ENCODE measurements at regions not wholly inside any gene's neighbourhood (a gene's known extent, or its start where the extent isn't known, plus 50 kb on each side); places are given as distances from the start of the nearest gene placed in this dataset.

GRCh38 chr13:98092888-98093287, 50.0 kb upstream of the FARP1 start:
- Histone ChIP-seq H3K36me3 (no peaks in the 10 kb centered on the region), H3K4me3 (no peak overlapping the region), H3K27me3 (no peaks in the 10 kb centered on the region), H3K4me1 (no peaks in the 10 kb centered on the region), H3K9me3 (no peaks in the 10 kb centered on the region), H3K27ac (no peak overlapping the region)
- no peak for TF ChIP-seq CTCF (IDR thresholded peaks at IDR 0.05)
- intact Hi-C loops (cut with DNase I), result no loop called here
- DNase-seq (no peak), ATAC-seq (no peak)
